ENCODE measurements at regions not wholly inside any gene's neighbourhood (a gene's known extent, or its start where the extent isn't known, plus 50 kb on each side); places are given as distances from the start of the nearest gene placed in this dataset.

GRCh38 chr2:67974559-67975430 is 88.0 kb downstream of the C1D start:
- no peak for DNase-seq (ENCODE audit: low spot score)

- DNase-seq (ENCODE audit: low spot score) = no peak
These were observed 85.3 kb downstream of the C1D start for GRCh38 chr2:67977464-67977863.

- no peak for DNase-seq (ENCODE audit: low spot score)
These were observed 79.8 kb downstream of the C1D start for GRCh38 chr2:67982956-67983355.

GRCh38 chr2:67984600-67984999 is 78.2 kb downstream of the C1D start:
- DNase-seq (ENCODE audit: low spot score) = no peak

GRCh38 chr2:67985586-67985985 is 77.2 kb downstream of the C1D start:
- no peak for DNase-seq (ENCODE audit: low spot score)

- DNase-seq (ENCODE audit: low spot score) = no peak
These were observed 76.5 kb downstream of the C1D start for GRCh38 chr2:67986258-67986657.

All from germinal center (tissue), 1 donor.